Esophagus muscularis mucosa (tissue), 4 donors: ENCODE measurements at regions not wholly inside any gene's neighbourhood (a gene's known extent, or its start where the extent isn't known, plus 50 kb on each side); places are given as distances from the start of the nearest gene placed in this dataset.

Source experiments
- DNase-seq: peaks from one replicate; pipeline ENCODE4 v3.0.0-alpha.2; 2017; ENCODE audit errors: extremely low spot score
- H3K27ac ChIP-seq, 4 donors: fragments of 200-600 bp; sonication (generic); replicated peaks in 1 of 4; 1 replicate in 3 of 4; 2 replicates in 1 of 4; pipeline ENCODE4 v1.5.1; 2016 to 2019; ENCODE audit warnings: mild to moderate bottlenecking in 1 of 4
- H3K27me3 ChIP-seq, 4 donors: fragments of 200-600 bp; sonication (generic); one replicate each; pipeline versions ENCODE4 v1.5.1 to v1.6.0; 2016 to 2019
- H3K36me3 ChIP-seq, 4 donors: fragments of 200-600 bp; sonication (generic); one replicate each; pipeline ENCODE4 v1.5.1; 2016 to 2019
- H3K4me1 ChIP-seq, 4 donors: fragments of 200-600 bp; sonication (generic); one replicate each; pipeline ENCODE4 v1.5.1; 2016 to 2019
- H3K4me3 ChIP-seq, 4 donors: fragments of 200-600 bp; sonication (generic); 1 replicate in 2 of 4; 2 replicates in 2 of 4; pipeline ENCODE4 v1.5.1; 2016 to 2019; ENCODE audit warnings: mild to moderate bottlenecking in 4 of 4, moderate library complexity in 1 of 4
- H3K9me3 ChIP-seq, 4 donors: fragments of 200-600 bp; sonication (generic); 1 replicate in 3 of 4; 2 replicates in 1 of 4; pipeline ENCODE4 v1.5.1; 2016 to 2019
- CTCF ChIP-seq, 3 experiments: fragments of 200-600 bp in 2 of 3; fragments of 450-650 bp in 1 of 3; sonication (generic) in 2 of 3; IDR thresholded peaks; one replicate each; pipeline ENCODE4 v1.5.1; 2017 to 2019; ENCODE audit warnings: antibody characterized with exemption in 3 of 3, mild to moderate bottlenecking in 2 of 3, moderate library complexity in 1 of 3
- EP300 ChIP-seq: sonication (generic); formaldehyde crosslinking; IDR thresholded peaks from one replicate; pipeline ENCODE4 v1.6.1; 2017; ENCODE audit warnings: antibody characterized with exemption
- POLR2A ChIP-seq: fragments of 450-650 bp; IDR thresholded peaks from one replicate; pipeline ENCODE4 v1.6.1; 2017; ENCODE audit warnings: antibody characterized with exemption, moderate library complexity, mild to moderate bottlenecking, low read depth
- POLR2AphosphoS5 ChIP-seq, 2 donors: sonication (generic); formaldehyde crosslinking; IDR thresholded peaks; one replicate each; pipeline ENCODE4 v1.6.1; 2017; ENCODE audit warnings: antibody characterized with exemption in 2 of 2
- WGBS: methylation state at CpG from one replicate; pipeline ENCODE4 v1.1.5; 2018; 5-methylcytosine and 5-hydroxymethylcytosine counted together
- intact Hi-C: fragments of 100-400 bp; cut with DNase I; formaldehyde crosslinking; loops from one replicate; pipeline ENCODE4 v1.15.1; 2023

DNA sequence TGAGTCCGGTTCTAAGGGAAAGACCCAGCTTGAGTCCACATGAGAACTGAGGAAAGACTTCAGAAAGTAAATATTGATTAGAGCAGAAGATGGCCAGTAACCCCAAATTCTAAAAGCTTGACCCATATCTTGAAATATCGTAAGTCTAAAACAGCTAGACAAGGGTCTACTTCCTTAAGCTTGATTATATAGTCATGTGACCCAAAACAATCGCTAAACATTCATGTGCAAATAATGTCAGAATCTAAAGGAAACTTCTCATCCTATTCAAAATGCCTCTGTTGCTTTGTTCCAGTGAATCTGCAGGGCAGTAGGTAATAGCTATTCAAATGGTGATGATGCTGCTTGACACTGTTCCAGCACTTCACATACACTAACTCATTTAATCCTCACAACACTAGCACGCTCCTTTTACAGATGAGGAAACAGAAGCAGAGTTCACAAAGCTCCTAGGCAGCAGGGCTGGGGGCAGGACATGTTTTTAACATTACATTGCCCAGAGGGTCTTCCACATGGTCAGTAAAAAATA is 52.6 kb downstream of the TCF20 start:
- 75% methylated on average over 4 of the region's 4 CpGs for WGBS
- Histone ChIP-seq H3K4me1 (peaks cover 4 to 45% (median 29%) of the 10 kb centered on the region in 4 donors), H3K4me3 (no peak overlapping the region), H3K27me3 (no peaks in the 10 kb centered on the region), H3K9me3 (no peaks in the 10 kb centered on the region), H3K36me3 (peaks cover 19 to 26% (median 22%) of the 10 kb centered on the region in 4 donors), H3K27ac (peak overlapping the region in 1 of 4 donors; percentile 53)
- no peak for DNase-seq
- no peak for TF ChIP-seq CTCF (IDR thresholded peaks at IDR 0.05)
- no peak for TF ChIP-seq POLR2AphosphoS5 (IDR thresholded peaks at IDR 0.05)
- no peak for TF ChIP-seq EP300
- no peak for TF ChIP-seq POLR2A
- intact Hi-C loops = no loop called here

DNA sequence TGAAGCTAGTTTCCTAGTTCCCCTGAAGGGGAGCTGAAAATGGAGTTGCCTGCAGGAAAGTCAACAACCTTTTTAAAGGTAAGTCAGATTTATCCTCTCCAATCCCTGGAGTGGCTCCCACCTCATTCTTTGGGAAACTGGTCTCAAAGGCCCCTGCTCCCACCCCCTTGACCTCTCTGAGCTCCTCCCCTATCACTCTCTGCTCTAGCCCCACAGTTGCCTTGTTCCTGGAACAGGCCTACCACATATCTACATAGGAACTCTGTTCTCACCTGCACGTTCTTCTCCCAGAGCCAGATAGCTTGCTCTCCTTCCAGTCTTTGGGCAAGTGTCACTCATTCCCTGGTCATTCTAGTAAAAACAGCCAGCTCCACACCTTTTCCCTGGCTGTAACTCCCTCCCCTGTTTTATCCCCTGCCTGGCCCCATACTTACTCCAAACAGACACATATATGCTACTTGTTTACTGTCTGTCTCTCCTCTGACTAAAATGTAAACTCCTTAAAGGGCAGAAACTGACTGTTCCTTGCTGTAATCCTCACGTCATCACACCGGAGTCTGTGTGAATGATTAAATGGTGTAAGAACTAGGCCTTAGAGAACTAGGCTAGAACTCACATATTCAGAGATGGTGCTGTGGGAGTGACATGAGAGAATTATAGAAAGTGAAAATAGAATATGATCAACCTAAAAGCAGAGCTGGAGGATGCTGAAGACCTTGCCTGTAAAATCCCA is 53.3 kb downstream of the TCF20 start:
- Histone ChIP-seq H3K4me3 (no peak overlapping the region), H3K9me3 (no peaks in the 10 kb centered on the region), H3K36me3 (peaks cover 20 to 30% (median 28%) of the 10 kb centered on the region in 4 donors), H3K27me3 (no peaks in the 10 kb centered on the region), H3K27ac (peak overlapping the region in 1 of 4 donors; percentile 53), H3K4me1 (peaks cover 4 to 45% (median 29%) of the 10 kb centered on the region in 4 donors)
- TF ChIP-seq POLR2AphosphoS5 (IDR thresholded peaks at IDR 0.05) (no peak), CTCF (IDR thresholded peaks at IDR 0.05) (no peak), POLR2A (no peak)
- intact Hi-C loops = no loop called here
- DNase-seq = no peak
- WGBS = 76% methylated on average over 3 of the region's 3 CpGs

- H3K9me3 ChIP-seq = no peaks in the 10 kb centered on the region
- H3K27me3 ChIP-seq = no peaks in the 10 kb centered on the region
- 87% methylated on average over 15 of the region's 15 CpGs for WGBS
- TF ChIP-seq POLR2A = no peak
- TF ChIP-seq CTCF (IDR thresholded peaks at IDR 0.05) = no peak
- no peak for TF ChIP-seq POLR2AphosphoS5 (IDR thresholded peaks at IDR 0.05)
- TF ChIP-seq EP300 = no peak
- no peak overlapping the region for H3K27ac ChIP-seq
- no peak overlapping the region for H3K4me3 ChIP-seq
- intact Hi-C loops = no loop called here
- peaks cover 4 to 40% (median 29%) of the 10 kb centered on the region in 4 donors for H3K4me1 ChIP-seq
- H3K36me3 ChIP-seq = peaks cover 20 to 52% (median 51%) of the 10 kb centered on the region in 4 donors
- DNase-seq = no peak
Measured at GRCh38 chr22:42214633-42215415, 55.6 kb downstream of the TCF20 start.

- TF ChIP-seq POLR2A (no peak), EP300 (no peak), POLR2AphosphoS5 (IDR thresholded peaks at IDR 0.05) (no peak), CTCF (IDR thresholded peaks at IDR 0.05) (no peak)
- H3K4me1 ChIP-seq = peaks cover 0 to 3% (median 1%) of the 10 kb centered on the region in 4 donors
- H3K9me3 ChIP-seq = no peaks in the 10 kb centered on the region
- DNase-seq = no peak
- H3K36me3 ChIP-seq = peaks cover 7 to 46% (median 37%) of the 10 kb centered on the region in 4 donors
- H3K27me3 ChIP-seq = no peaks in the 10 kb centered on the region
- WGBS = 91% methylated on average over 4 of the region's 4 CpGs
- no peak overlapping the region for H3K4me3 ChIP-seq
- intact Hi-C loops = no loop called here
- H3K27ac ChIP-seq = no peak overlapping the region
Measured at GRCh38 chr22:42208362-42208761, 62.1 kb downstream of the TCF20 start.
